H1 (cell line): ENCODE measurements at regions not wholly inside any gene's neighbourhood (a gene's known extent, or its start where the extent isn't known, plus 50 kb on each side); places are given as distances from the start of the nearest gene placed in this dataset.

ENCODE experiments used
- CTCF ChIA-PET: fragments of 300-600 bp; sonication (Branson Sonifier 250); formaldehyde crosslinking; loops from one replicate; lab custom pipeline; 2021; ENCODE audit not compliant: partially characterized antibody; lab: Charles Lee
- POLR2A ChIA-PET: fragments of 300-600 bp; sonication (Branson Sonifier 250); formaldehyde crosslinking; loops from one replicate; lab custom pipeline; 2021; ENCODE audit warnings: inconsistent platforms; ENCODE audit not compliant: partially characterized antibody; lab: Charles Lee
- DNase-seq, 2 experiments: peaks; one replicate each; pipeline versions ENCODE4 v3.0.0 to v3.0.0-alpha.2; 2010 to 2022; ENCODE audit warnings: low spot score in 2 of 2, low read depth in 1 of 2, mixed read lengths in 1 of 2
- FAIRE-seq: peaks from 2 replicates; lab custom pipeline; 2011; peaks lifted over from hg19 to GRCh38; lab: Jason Lieb, UNC
- H2AFZ ChIP-seq: 2 replicates; pipeline ENCODE4 v1.8.1; 2012; ENCODE audit warnings: low read length, inconsistent platforms
- H2AK5ac ChIP-seq: 2 replicates; pipeline ENCODE4 v1.6.1; 2013; ENCODE audit warnings: low read depth, low read length
- H2BK120ac ChIP-seq: replicated peaks from 2 replicates; pipeline ENCODE3; 2013; ENCODE audit warnings: low read depth, low read length, inconsistent platforms
- H2BK12ac ChIP-seq: 2 replicates; pipeline ENCODE4 v1.6.1; 2013; ENCODE audit warnings: low read depth, low read length
- H2BK15ac ChIP-seq: 2 replicates; pipeline ENCODE4 v1.6.1; 2013; ENCODE audit warnings: low read length
- H2BK20ac ChIP-seq: 2 replicates; pipeline ENCODE4 v1.6.1; 2013; ENCODE audit warnings: low read length
- H2BK5ac ChIP-seq: 2 replicates; pipeline ENCODE4 v1.6.1; 2013; ENCODE audit warnings: low read depth, low read length
- H3K14ac ChIP-seq: 2 replicates; pipeline ENCODE4 v1.6.1; 2013; ENCODE audit warnings: inconsistent platforms; ENCODE audit not compliant: insufficient read length
- H3K18ac ChIP-seq: 2 replicates; pipeline ENCODE4 v1.6.1; 2013; ENCODE audit warnings: low read length; ENCODE audit errors: extremely low read depth
- H3K23ac ChIP-seq: 2 replicates; pipeline ENCODE4 v1.6.1; 2013; ENCODE audit warnings: inconsistent platforms; ENCODE audit not compliant: insufficient read length
- H3K23me2 ChIP-seq: 2 replicates; pipeline ENCODE4 v1.6.1; 2013; ENCODE audit warnings: low read depth, low read length
- H3K27ac ChIP-seq: 2 replicates; pipeline ENCODE4 v1.6.1; 2011; ENCODE audit warnings: low read depth, low read length, inconsistent platforms
- H3K27me3 ChIP-seq, 4 experiments: replicated peaks in 1 of 4; 1 replicate in 1 of 4; 2 replicates in 3 of 4; pipeline versions ENCODE4 v1.6.1 to v1.8.1; 2011 to 2013; ENCODE audit warnings: low read length in 3 of 4, mild to moderate bottlenecking in 3 of 4, inconsistent platforms in 2 of 4, mixed read lengths in 2 of 4, moderate library complexity in 1 of 4; ENCODE audit not compliant: control insufficient read depth in 3 of 4, insufficient read depth in 3 of 4; ENCODE audit errors: extremely low read depth in 1 of 4
- H3K36me3 ChIP-seq, 4 experiments: 2 replicates each; pipeline versions ENCODE4 v1.6.1 to v1.8.1; 2011 to 2013; ENCODE audit warnings: mild to moderate bottlenecking in 4 of 4, low read length in 3 of 4, moderate library complexity in 2 of 4, control low read depth in 1 of 4, inconsistent platforms in 1 of 4; ENCODE audit not compliant: insufficient read depth in 4 of 4, control insufficient read depth in 2 of 4
- H3K4ac ChIP-seq: replicated peaks from 2 replicates; pipeline ENCODE3; 2013; ENCODE audit warnings: low read length, low read depth, mixed read lengths, inconsistent platforms; ENCODE audit not compliant: insufficient read length
- H3K4me1 ChIP-seq, 4 experiments: replicated peaks in 1 of 4; 1 replicate in 1 of 4; 2 replicates in 3 of 4; pipeline versions ENCODE4 v1.6.1 to v1.8.1; 2011 to 2013; ENCODE audit warnings: low read length in 3 of 4, inconsistent platforms in 2 of 4, mixed read lengths in 1 of 4; ENCODE audit not compliant: insufficient read depth in 4 of 4, control insufficient read depth in 3 of 4
- H3K4me2 ChIP-seq, 2 experiments: 2 replicates each; pipeline versions ENCODE4 v1.6.1 to v1.8.1; 2011 to 2013; ENCODE audit warnings: low read depth in 2 of 2, low read length in 2 of 2, control low read depth in 1 of 2, inconsistent platforms in 1 of 2, mild to moderate bottlenecking in 1 of 2; ENCODE audit not compliant: insufficient read depth in 1 of 2
- H3K4me3 ChIP-seq, 4 experiments: fragments of 200-600, 300-600 bp in 1 of 4; sonication (generic), shearing (Covaris generic), sonication (Bioruptor Twin) in 1 of 4; 2 replicates each; pipeline versions ENCODE4 v1.5.1 to v1.8.1; 2011 to 2016; ENCODE audit warnings: low read length in 4 of 4, low read depth in 3 of 4, control low read depth in 2 of 4, inconsistent platforms in 2 of 4, mild to moderate bottlenecking in 2 of 4, mixed read lengths in 1 of 4, moderate library complexity in 1 of 4; ENCODE audit not compliant: insufficient read depth in 2 of 4; ENCODE audit errors: extremely low read depth in 1 of 4
- H3K56ac ChIP-seq: replicated peaks from 2 replicates; pipeline ENCODE3; 2013; ENCODE audit warnings: low read depth, mild to moderate bottlenecking, mixed read lengths, low read length, inconsistent platforms; ENCODE audit not compliant: insufficient read length
- H3K79me1 ChIP-seq: 2 replicates; pipeline ENCODE4 v1.6.1; 2013; ENCODE audit warnings: low read depth, low read length, control low read depth
- H3K79me2 ChIP-seq, 2 experiments: 2 replicates each; pipeline versions ENCODE4 v1.6.1 to v1.8.1; 2012 to 2013; ENCODE audit warnings: low read length in 2 of 2, mild to moderate bottlenecking in 2 of 2, inconsistent platforms in 1 of 2; ENCODE audit not compliant: insufficient read depth in 2 of 2, control insufficient read depth in 1 of 2
- H3K9ac ChIP-seq, 4 experiments: replicated peaks in 1 of 4; 1 replicate in 1 of 4; 2 replicates in 3 of 4; pipeline versions ENCODE4 v1.6.1 to v1.8.1; 2011 to 2013; ENCODE audit warnings: low read depth in 3 of 4, low read length in 3 of 4, control low read depth in 2 of 4, mild to moderate bottlenecking in 2 of 4, moderate library complexity in 2 of 4, inconsistent platforms in 1 of 4; ENCODE audit errors: extremely low read depth in 1 of 4
- H3K9me3 ChIP-seq, 2 experiments: 2 replicates each; pipeline versions ENCODE4 v1.6.1 to v1.8.1; 2012 to 2013; ENCODE audit warnings: mild to moderate bottlenecking in 2 of 2, moderate library complexity in 2 of 2, control low read depth in 1 of 2, inconsistent platforms in 1 of 2, low read depth in 1 of 2, low read length in 1 of 2, mixed read lengths in 1 of 2; ENCODE audit not compliant: insufficient read depth in 2 of 2
- H4K20me1 ChIP-seq, 2 experiments: replicated peaks in 1 of 2; 2 replicates each; pipeline versions ENCODE3 to v1.8.1; 2011 to 2013; ENCODE audit warnings: inconsistent platforms in 2 of 2, low read length in 2 of 2, mild to moderate bottlenecking in 1 of 2; ENCODE audit not compliant: insufficient read depth in 2 of 2, control insufficient read depth in 1 of 2
- H4K5ac ChIP-seq: 2 replicates; pipeline ENCODE4 v1.6.1; 2013; ENCODE audit warnings: low read length, low read depth, mixed read lengths, inconsistent platforms; ENCODE audit not compliant: insufficient read length
- H4K8ac ChIP-seq: 2 replicates; pipeline ENCODE4 v1.8.0; 2013; ENCODE audit warnings: mild to moderate bottlenecking, moderate library complexity, low read length, inconsistent platforms; ENCODE audit not compliant: insufficient read depth; ENCODE audit errors: extremely low read depth
- H4K91ac ChIP-seq: replicated peaks from 2 replicates; pipeline ENCODE3; 2013; ENCODE audit warnings: low read length, mixed read lengths, inconsistent platforms; ENCODE audit not compliant: insufficient read length
- ATF2 ChIP-seq: IDR thresholded peaks from 2 replicates; pipeline ENCODE4 v1.6.1; 2012; ENCODE audit warnings: low read length, inconsistent platforms
- GTF2F1 ChIP-seq: IDR thresholded peaks from 2 replicates; pipeline ENCODE4 v1.6.1; 2012; ENCODE audit warnings: low read depth, low read length, improper control_type of control experiment, borderline replicate concordance
- JUN ChIP-seq: IDR thresholded peaks from 2 replicates; pipeline ENCODE4 v1.6.1; 2011; ENCODE audit warnings: low read depth, mild to moderate bottlenecking, improper control_type of control experiment, low read length
- MAX ChIP-seq: IDR thresholded peaks from 2 replicates; pipeline ENCODE4 v1.6.1; 2012; ENCODE audit warnings: inconsistent platforms
- NANOG ChIP-seq: IDR thresholded peaks from 2 replicates; pipeline ENCODE4 v1.6.1; 2011; ENCODE audit warnings: low read length, low read depth, mild to moderate bottlenecking, inconsistent platforms; ENCODE audit not compliant: insufficient read depth, poor library complexity, severe bottlenecking
- POLR2A ChIP-seq, 2 experiments: IDR thresholded peaks; 1 replicate in 1 of 2; 2 replicates in 1 of 2; pipeline ENCODE4 v1.6.1; 2011; ENCODE audit warnings: low read depth in 2 of 2, low read length in 2 of 2, mild to moderate bottlenecking in 2 of 2; ENCODE audit errors: control extremely low read depth in 1 of 2
- RNF2 ChIP-seq: fragments of 200-900, 300-1000 bp; sonication (generic); IDR thresholded peaks from 2 replicates; pipeline ENCODE4 v1.7.1; 2016; ENCODE audit warnings: borderline replicate concordance, low read depth, mild to moderate bottlenecking, antibody characterized with exemption, low read length; ENCODE audit not compliant: poor library complexity, severe bottlenecking; ENCODE audit errors: missing control alignments
- SP2 ChIP-seq: IDR thresholded peaks from 2 replicates; pipeline ENCODE4 v1.6.1; 2012; ENCODE audit warnings: mild to moderate bottlenecking, low read length, inconsistent platforms
- SUZ12 ChIP-seq: fragments of 200-600 bp; sonication (generic); IDR thresholded peaks from 2 replicates; pipeline ENCODE4 v1.6.1; 2012; ENCODE audit warnings: mild to moderate bottlenecking, inconsistent platforms, low read length, moderate library complexity, mixed read lengths
- TAF7 ChIP-seq: optimal IDR thresholded peaks from 2 replicates; pipeline ENCODE3; 2011; ENCODE audit warnings: low read depth, mild to moderate bottlenecking, inconsistent platforms, low read length, moderate library complexity, borderline replicate concordance
- TEAD4 ChIP-seq: IDR thresholded peaks from 2 replicates; pipeline ENCODE4 v1.6.1; 2012; ENCODE audit warnings: low read depth, low read length, inconsistent platforms, mixed read lengths
- WGBS, 2 experiments: shearing (Covaris generic) in 1 of 2; methylation state at CpG; one replicate each; pipeline versions ENCODE4 v1.1.6 to v1.1.7; 2013 to 2015; ENCODE audit warnings: low lambda C conversion rate in 2 of 2, mixed read lengths in 2 of 2, inconsistent platforms in 1 of 2, low coverage in 1 of 2, missing lambda C conversion rate in 1 of 2; ENCODE audit not compliant: insufficient replicate concordance in 2 of 2, insufficient coverage in 1 of 2, insufficient read length in 1 of 2; ENCODE audit errors: extremely low coverage in 1 of 2, missing lambda C conversion rate in 1 of 2; 5-methylcytosine and 5-hydroxymethylcytosine counted together

- H3K27me3 ChIP-seq, result no peaks in the 10 kb centered on the region
- H3K27ac ChIP-seq, result no peak overlapping the region
- ChIA-PET POLR2A (interaction anchor here (1.9 kb wide), 1 partner anchor 10 kb away, joined by 5 read pairs; no protein-coding TSS in a partner anchor), CTCF (interaction anchor here (0.5 to 2.9 kb wide), 32 partner anchors 9 to 423 kb away, joined by 3 to 20 read pairs (median 3); no protein-coding TSS in a partner anchor)
- no peak overlapping the region for H2AK5ac ChIP-seq
- H2BK20ac ChIP-seq, result no peak overlapping the region
- H2BK12ac ChIP-seq, result no peak overlapping the region
- 74% methylated on average over 4 of the region's 4 CpGs; no CpG with 5 or more reads in 1 of the 2 experiments for WGBS, 2 experiments
- no peak overlapping the region for H2BK15ac ChIP-seq
- DNase-seq (no peak), FAIRE-seq (no peak)
- no peak overlapping the region for H3K9ac ChIP-seq
- H3K9me3 ChIP-seq, result no peaks in the 10 kb centered on the region
- no peak overlapping the region for H3K23ac ChIP-seq
- H3K36me3 ChIP-seq, result no peaks in the 10 kb centered on the region
- no peak overlapping the region for H3K56ac ChIP-seq
- no peak overlapping the region for H3K4me2 ChIP-seq
- no peak overlapping the region for H3K18ac ChIP-seq
- no peak overlapping the region for H3K4ac ChIP-seq
- no peak overlapping the region for H4K8ac ChIP-seq
- no peak overlapping the region for H3K4me3 ChIP-seq
- H3K23me2 ChIP-seq, result no peaks in the 10 kb centered on the region
- H3K79me1 ChIP-seq, result no peaks in the 10 kb centered on the region
- peaks cover 0 to 4% (median 2%) of the 10 kb centered on the region in 4 experiments; a peak in 5 of 7 replicates for H3K4me1 ChIP-seq
- no peak overlapping the region for H4K5ac ChIP-seq
- no peak overlapping the region for H2AFZ ChIP-seq
- H3K79me2 ChIP-seq, result no peaks in the 10 kb centered on the region
- H4K20me1 ChIP-seq, result no peaks in the 10 kb centered on the region
- no peak overlapping the region for H2BK5ac ChIP-seq
- no peak overlapping the region for H4K91ac ChIP-seq
- H2BK120ac ChIP-seq, result no peak overlapping the region
- no peak overlapping the region for H3K14ac ChIP-seq
- TF ChIP-seq RNF2 (no peak), MAX (no peak), ATF2 (no peak), POLR2A (IDR thresholded peaks at IDR 0.05; ENCODE audit: control extremely low read depth in 1 of 2, low read depth in 2 of 2, low read length in 2 of 2) (no peak), NANOG (no peak), TAF7 (no peak), JUN (no peak), TEAD4 (no peak), SP2 (no peak), GTF2F1 (no peak), SUZ12 (no peak)
These were observed 156.4 kb upstream of the PLXNC1 start for GRCh38 chr12:93991829-93992461.
